Breast epithelium (tissue), 4 donors: ENCODE measurements at regions not wholly inside any gene's neighbourhood (a gene's known extent, or its start where the extent isn't known, plus 50 kb on each side); places are given as distances from the start of the nearest gene placed in this dataset.

Source experiments
- DNase-seq, 2 donors: peaks; one replicate each; pipeline ENCODE4 v3.0.0-alpha.2; 2019; ENCODE audit warnings: low spot score in 2 of 2
- H3K27ac ChIP-seq, 2 donors: fragments of 200-600 bp; sonication (generic) in 1 of 2; one replicate each; pipeline ENCODE4 v1.5.1; 2016 to 2019; ENCODE audit warnings: mild to moderate bottlenecking in 1 of 2
- H3K27me3 ChIP-seq, 2 donors: fragments of 200-600 bp; sonication (generic) in 1 of 2; one replicate each; pipeline versions ENCODE4 v1.5.1 to v1.6.0; 2017 to 2019; ENCODE audit warnings: control low read depth in 1 of 2, mild to moderate bottlenecking in 1 of 2
- H3K36me3 ChIP-seq: fragments of 200-600 bp; one replicate; pipeline ENCODE4 v1.5.1; 2019
- H3K4me1 ChIP-seq, 2 donors: fragments of 200-600 bp; sonication (generic); one replicate each; pipeline ENCODE4 v1.5.1; 2016 to 2019; ENCODE audit warnings: control low read depth in 1 of 2
- H3K4me3 ChIP-seq, 3 donors: fragments of 200-600 bp; sonication (generic); 1 replicate in 2 of 3; 2 replicates in 1 of 3; pipeline ENCODE4 v1.5.1; 2016 to 2019; ENCODE audit warnings: mild to moderate bottlenecking in 3 of 3, moderate library complexity in 2 of 3
- H3K9me3 ChIP-seq, 2 donors: fragments of 200-600 bp; sonication (generic) in 1 of 2; one replicate each; pipeline ENCODE4 v1.5.1; 2016 to 2019; ENCODE audit warnings: control low read depth in 1 of 2
- CTCF ChIP-seq, 3 donors: fragments of 450-650 bp; IDR thresholded peaks; one replicate each; pipeline ENCODE4 v1.5.1; 2016 to 2017; ENCODE audit warnings: antibody characterized with exemption in 3 of 3, mild to moderate bottlenecking in 3 of 3, moderate library complexity in 3 of 3
- POLR2A ChIP-seq: fragments of 450-650 bp; IDR thresholded peaks from one replicate; pipeline ENCODE4 v1.6.1; 2016; ENCODE audit warnings: antibody characterized with exemption, mild to moderate bottlenecking, moderate library complexity
- POLR2AphosphoS5 ChIP-seq, 3 donors: sonication (generic); formaldehyde crosslinking; IDR thresholded peaks; one replicate each; pipeline ENCODE4 v1.6.1; 2017; ENCODE audit warnings: antibody characterized with exemption in 3 of 3
- intact Hi-C: fragments of 100-400 bp; cut with DNase I; formaldehyde crosslinking; loops from one replicate; pipeline ENCODE4 v1.15.1; 2023; ENCODE audit warnings: low total_unique reads

- TF ChIP-seq POLR2AphosphoS5 (IDR thresholded peaks at IDR 0.05) (no peak), POLR2A (no peak), CTCF (IDR thresholded peaks at IDR 0.05) (no peak)
- Histone ChIP-seq H3K4me1 (no peaks in the 10 kb centered on the region), H3K9me3 (no peaks in the 10 kb centered on the region), H3K4me3 (peak overlapping the region in 1 of 3 donors; percentile 2), H3K36me3 (no peaks in the 10 kb centered on the region), H3K27ac (peak overlapping the region; percentile 39 to 54), H3K27me3 (no peaks in the 10 kb centered on the region)
- DNase-seq, result no peak
- intact Hi-C loops, result loop anchor here (5.0 kb wide), 1 partner anchor 369 kb away; no protein-coding TSS in a partner anchor
These were observed 205.5 kb upstream of the NUDT6 start for GRCh38 chr4:123127875-123128274.

- TF ChIP-seq POLR2A (no peak), CTCF (IDR thresholded peaks at IDR 0.05) (no peak), POLR2AphosphoS5 (IDR thresholded peaks at IDR 0.05) (no peak)
- H3K27ac ChIP-seq, result no peak overlapping the region
- no peak for DNase-seq
- intact Hi-C loops, result no loop called here
- H3K27me3 ChIP-seq, result no peaks in the 10 kb centered on the region
- H3K9me3 ChIP-seq, result no peaks in the 10 kb centered on the region
- H3K4me3 ChIP-seq, result no peak overlapping the region
- H3K4me1 ChIP-seq, result no peaks in the 10 kb centered on the region
- no peaks in the 10 kb centered on the region for H3K36me3 ChIP-seq
These were observed 211.1 kb upstream of the NUDT6 start for GRCh38 chr4:123133397-123134050.

GRCh38 chr4:123144616-123145015, 222.2 kb upstream of the NUDT6 start:
- H3K36me3 ChIP-seq, result no peaks in the 10 kb centered on the region
- no peaks in the 10 kb centered on the region for H3K4me1 ChIP-seq
- TF ChIP-seq POLR2AphosphoS5 (IDR thresholded peaks at IDR 0.05) (no peak), CTCF (IDR thresholded peaks at IDR 0.05) (no peak), POLR2A (no peak)
- DNase-seq, result no peak
- no peak overlapping the region for H3K27ac ChIP-seq
- intact Hi-C loops, result no loop called here
- H3K27me3 ChIP-seq, result no peaks in the 10 kb centered on the region
- no peaks in the 10 kb centered on the region for H3K9me3 ChIP-seq
- H3K4me3 ChIP-seq, result no peak overlapping the region

- H3K4me1 ChIP-seq, result no peaks in the 10 kb centered on the region
- H3K9me3 ChIP-seq, result no peaks in the 10 kb centered on the region
- no peaks in the 10 kb centered on the region for H3K27me3 ChIP-seq
- no peak overlapping the region for H3K27ac ChIP-seq
- intact Hi-C loops, result no loop called here
- DNase-seq, result no peak
- TF ChIP-seq POLR2A (no peak), CTCF (IDR thresholded peaks at IDR 0.05) (no peak), POLR2AphosphoS5 (IDR thresholded peaks at IDR 0.05) (no peak)
- no peak overlapping the region for H3K4me3 ChIP-seq
- H3K36me3 ChIP-seq, result no peaks in the 10 kb centered on the region
These were observed 236.2 kb upstream of the NUDT6 start for GRCh38 chr4:123158576-123158975.

- no peak overlapping the region for H3K4me3 ChIP-seq
- intact Hi-C loops, result no loop called here
- no peaks in the 10 kb centered on the region for H3K36me3 ChIP-seq
- H3K27me3 ChIP-seq, result no peaks in the 10 kb centered on the region
- TF ChIP-seq POLR2AphosphoS5 (IDR thresholded peaks at IDR 0.05) (no peak), POLR2A (no peak), CTCF (IDR thresholded peaks at IDR 0.05) (no peak)
- H3K4me1 ChIP-seq, result no peaks in the 10 kb centered on the region
- H3K27ac ChIP-seq, result no peak overlapping the region
- DNase-seq, result no peak
- H3K9me3 ChIP-seq, result no peaks in the 10 kb centered on the region
These were observed 237.1 kb upstream of the NUDT6 start for GRCh38 chr4:123159479-123159878.
